ENCODE measurements at regions not wholly inside any gene's neighbourhood (a gene's known extent, or its start where the extent isn't known, plus 50 kb on each side); places are given as distances from the start of the nearest gene placed in this dataset.
"Not testable (repeated sequence)": the region's sequence is repeated elsewhere in the genome, so short reads cannot be mapped to it uniquely, and the experiment has no call there.

DNA sequence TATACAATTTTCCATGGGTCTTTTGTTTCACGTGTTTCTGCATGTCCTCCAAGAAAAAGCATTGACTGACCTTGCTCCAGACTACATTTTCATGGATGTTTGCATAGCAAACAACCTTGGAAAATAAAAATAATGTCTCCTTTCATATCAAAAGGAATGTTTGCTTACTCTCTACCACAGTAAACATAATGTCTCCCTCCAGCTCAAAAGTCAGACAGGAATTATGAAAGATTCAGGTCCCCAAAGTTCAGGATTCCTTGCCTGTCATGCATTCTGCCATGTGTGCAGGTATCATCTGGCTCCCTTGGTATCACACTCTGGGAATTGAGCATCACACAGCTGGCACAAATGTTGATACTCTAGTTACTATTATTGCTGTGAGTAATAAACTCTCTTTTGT is 103.1 kb upstream of the ZC3H15 start:
- ChIA-PET POLR2A (no interaction called here), CTCF (no interaction called here)
- intact Hi-C loops (cut with micrococcal nuclease; ENCODE audit: unreplicated experiment): no loop called here
- DNase-seq: no peak
- Histone ChIP-seq H3K4me1 (0 out of 2 replicates have a peak, but pooled peaks cover 9% of the 10 kb centered on the region), H3K9me3 (peaks cover 4% of the 10 kb centered on the region; the same call in 1 of the 2 replicates), H3K4me3 (ENCODE audit: low read depth, low read length) (no peak overlapping the region), H3K27me3 (replicated peaks; ENCODE audit: control insufficient read depth, insufficient read depth, low read length) (no peaks in the 10 kb centered on the region), H3K36me3 (ENCODE audit: control insufficient read depth, insufficient read depth, low read length) (no peaks in the 10 kb centered on the region)
- Mint-ChIP-seq H3K27me3 (ENCODE audit: insufficient read depth, unreplicated experiment) (no peaks in the 10 kb centered on the region), H3K27ac (ENCODE audit: unreplicated experiment) (no peak overlapping the region), H3K36me3 (ENCODE audit: insufficient read depth, unreplicated experiment) (no peaks in the 10 kb centered on the region), H3K9me3 (ENCODE audit: unreplicated experiment) (peaks cover 16% of the 10 kb centered on the region), H3K4me1 (ENCODE audit: low read depth, unreplicated experiment) (no peaks in the 10 kb centered on the region), H3K4me3 (ENCODE audit: unreplicated experiment) (no peak overlapping the region)
- TF ChIP-seq, protein P1, sequence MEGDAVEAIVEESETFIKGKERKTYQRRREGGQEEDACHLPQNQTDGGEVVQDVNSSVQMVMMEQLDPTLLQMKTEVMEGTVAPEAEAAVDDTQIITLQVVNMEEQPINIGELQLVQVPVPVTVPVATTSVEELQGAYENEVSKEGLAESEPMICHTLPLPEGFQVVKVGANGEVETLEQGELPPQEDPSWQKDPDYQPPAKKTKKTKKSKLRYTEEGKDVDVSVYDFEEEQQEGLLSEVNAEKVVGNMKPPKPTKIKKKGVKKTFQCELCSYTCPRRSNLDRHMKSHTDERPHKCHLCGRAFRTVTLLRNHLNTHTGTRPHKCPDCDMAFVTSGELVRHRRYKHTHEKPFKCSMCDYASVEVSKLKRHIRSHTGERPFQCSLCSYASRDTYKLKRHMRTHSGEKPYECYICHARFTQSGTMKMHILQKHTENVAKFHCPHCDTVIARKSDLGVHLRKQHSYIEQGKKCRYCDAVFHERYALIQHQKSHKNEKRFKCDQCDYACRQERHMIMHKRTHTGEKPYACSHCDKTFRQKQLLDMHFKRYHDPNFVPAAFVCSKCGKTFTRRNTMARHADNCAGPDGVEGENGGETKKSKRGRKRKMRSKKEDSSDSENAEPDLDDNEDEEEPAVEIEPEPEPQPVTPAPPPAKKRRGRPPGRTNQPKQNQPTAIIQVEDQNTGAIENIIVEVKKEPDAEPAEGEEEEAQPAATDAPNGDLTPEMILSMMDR (IDR thresholded peaks at IDR 0.05; ENCODE audit: insufficient read depth in 1 of 2, low read depth in 1 of 2, low read length in 1 of 2, severe bottlenecking in 1 of 2, unreplicated experiment in 1 of 2): no peak
- BruUV-seq (replicated peaks): no TSS peak

DNA sequence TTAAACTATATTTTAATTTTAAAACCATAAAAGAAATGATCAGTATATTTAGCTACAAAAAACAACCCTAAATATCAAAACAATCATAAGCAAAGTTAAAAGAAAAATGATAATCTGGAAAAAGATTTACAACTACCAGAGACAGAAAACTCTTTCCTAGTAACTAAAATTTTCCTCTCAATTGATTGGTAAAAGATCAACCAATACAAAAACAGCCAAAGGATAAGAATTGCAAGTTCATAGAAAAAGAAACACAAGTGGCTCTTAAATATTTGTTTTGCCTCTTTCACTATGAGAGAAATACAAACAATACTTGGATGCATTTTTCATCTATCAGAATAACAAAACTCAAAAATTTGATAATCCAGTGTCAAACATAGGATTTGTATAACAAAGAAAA is 101.8 kb upstream of the ZC3H15 start:
- CTCF ChIA-PET: no interaction called here

DNA sequence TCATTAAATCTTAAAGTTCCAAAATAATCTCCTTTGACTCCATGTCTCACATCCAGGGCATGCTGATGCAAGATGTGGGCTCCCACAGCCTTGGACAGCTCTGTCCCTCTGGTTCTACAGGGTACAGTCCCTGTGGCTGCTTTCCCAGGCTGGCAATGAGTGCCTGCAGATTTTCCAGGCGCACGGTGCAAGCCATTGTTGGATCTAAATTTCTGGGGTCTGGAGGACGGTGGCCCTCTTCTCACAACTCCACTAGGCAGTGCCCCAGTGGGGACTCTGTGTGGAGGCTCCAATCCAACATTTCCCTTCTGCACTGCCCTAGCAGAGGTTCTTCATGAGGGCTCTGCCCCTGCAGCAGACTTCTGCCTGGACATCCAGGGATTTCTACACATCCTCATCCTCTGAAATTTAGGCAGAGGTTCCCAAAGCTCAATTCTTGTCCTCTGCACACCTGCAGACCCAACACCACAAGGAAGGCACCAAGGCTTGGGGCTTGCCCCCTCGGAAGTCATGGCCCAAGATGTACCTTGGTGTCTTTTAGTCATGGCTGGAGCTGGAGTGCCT is 100.3 kb upstream of the ZC3H15 start:
- H3K27me3 Mint-ChIP-seq (ENCODE audit: insufficient read depth, unreplicated experiment); H3K4me1 ChIP-seq; DNase-seq; H3K4me3 ChIP-seq (ENCODE audit: low read depth, low read length); CTCF ChIA-PET; H3K36me3 ChIP-seq (ENCODE audit: control insufficient read depth, insufficient read depth, low read length); intact Hi-C loops (cut with micrococcal nuclease; ENCODE audit: unreplicated experiment); H3K4me1 Mint-ChIP-seq (ENCODE audit: low read depth, unreplicated experiment); H3K4me3 Mint-ChIP-seq (ENCODE audit: unreplicated experiment); H3K9me3 ChIP-seq; H3K27me3 ChIP-seq (replicated peaks; ENCODE audit: control insufficient read depth, insufficient read depth, low read length); H3K27ac Mint-ChIP-seq (ENCODE audit: unreplicated experiment); H3K36me3 Mint-ChIP-seq (ENCODE audit: insufficient read depth, unreplicated experiment); POLR2A ChIA-PET; BruUV-seq (replicated peaks): not testable (repeated sequence)
- peaks cover 22% of the 10 kb centered on the region for H3K9me3 Mint-ChIP-seq (ENCODE audit: unreplicated experiment)

More for the DNA sequence above, 101.8 kb upstream of the ZC3H15 start:
- Mint-ChIP-seq H3K4me3 (ENCODE audit: unreplicated experiment) (no peak overlapping the region), H3K27me3 (ENCODE audit: insufficient read depth, unreplicated experiment) (no peaks in the 10 kb centered on the region), H3K27ac (ENCODE audit: unreplicated experiment) (no peak overlapping the region), H3K36me3 (ENCODE audit: insufficient read depth, unreplicated experiment) (no peaks in the 10 kb centered on the region), H3K4me1 (ENCODE audit: low read depth, unreplicated experiment) (no peaks in the 10 kb centered on the region), H3K9me3 (ENCODE audit: unreplicated experiment) (peaks cover 22% of the 10 kb centered on the region)
- DNase-seq: no peak
- peaks cover 4% of the 10 kb centered on the region; the same call in 1 of the 2 replicates for H3K9me3 ChIP-seq
- H3K36me3 ChIP-seq (ENCODE audit: control insufficient read depth, insufficient read depth, low read length): no peaks in the 10 kb centered on the region
- intact Hi-C loops (cut with micrococcal nuclease; ENCODE audit: unreplicated experiment): no loop called here
- H3K4me1 ChIP-seq: 0 out of 2 replicates have a peak, but pooled peaks cover 2% of the 10 kb centered on the region
- no peak overlapping the region for H3K4me3 ChIP-seq (ENCODE audit: low read depth, low read length)
- no peaks in the 10 kb centered on the region for H3K27me3 ChIP-seq (replicated peaks; ENCODE audit: control insufficient read depth, insufficient read depth, low read length)
- TF ChIP-seq, protein P1 (IDR thresholded peaks at IDR 0.05; ENCODE audit: insufficient read depth in 1 of 2, low read depth in 1 of 2, low read length in 1 of 2, severe bottlenecking in 1 of 2, unreplicated experiment in 1 of 2): no peak
- no TSS peak for BruUV-seq (replicated peaks)
- POLR2A ChIA-PET: no interaction called here
